Endodermal cell (in vitro differentiated cells): ENCODE measurements at regions not wholly inside any gene's neighbourhood (a gene's known extent, or its start where the extent isn't known, plus 50 kb on each side); places are given as distances from the start of the nearest gene placed in this dataset.
A peak's percentile ranks its signal among the peaks of the same experiment; 100 is the strongest.
"Not testable (repeated sequence)": the region's sequence is repeated elsewhere in the genome, so short reads cannot be mapped to it uniquely, and the experiment has no call there.

Experiments used
- DNase-seq: peaks from one replicate; pipeline ENCODE4 v3.0.0-alpha.2; 2017
- H3K27ac ChIP-seq: 2 replicates; pipeline ENCODE4 v1.5.1; 2013; ENCODE audit warnings: mild to moderate bottlenecking, low read depth, low read length, moderate library complexity
- H3K27me3 ChIP-seq: 2 replicates; pipeline ENCODE4 v1.6.1; 2013; ENCODE audit warnings: mild to moderate bottlenecking, low read length, moderate library complexity; ENCODE audit not compliant: insufficient read depth, control insufficient read depth, poor library complexity, severe bottlenecking
- H3K36me3 ChIP-seq: 2 replicates; pipeline ENCODE4 v1.7.0; 2013; ENCODE audit warnings: mild to moderate bottlenecking, low read length, moderate library complexity; ENCODE audit not compliant: control insufficient read depth, insufficient read depth
- H3K4me1 ChIP-seq: one replicate; pipeline ENCODE4 v1.7.0; 2013; ENCODE audit warnings: low read length; ENCODE audit not compliant: control insufficient read depth, insufficient read depth
- H3K4me3 ChIP-seq: 2 replicates; pipeline ENCODE4 v1.5.1; 2013; ENCODE audit warnings: mild to moderate bottlenecking, low read length, moderate library complexity
- H3K9ac ChIP-seq: 2 replicates; pipeline ENCODE4 v1.6.1; 2013; ENCODE audit warnings: mild to moderate bottlenecking, low read length, moderate library complexity; ENCODE audit not compliant: poor library complexity, severe bottlenecking; ENCODE audit errors: extremely low read depth
- H3K9me3 ChIP-seq: 2 replicates; pipeline ENCODE4 v1.6.1; 2013; ENCODE audit warnings: mild to moderate bottlenecking, low read length, moderate library complexity; ENCODE audit not compliant: control insufficient read depth
- H3K27ac Mint-ChIP-seq: 2 replicates; pipeline ENCODE4 v1.8.0; 2020; ENCODE audit warnings: mixed read lengths
- H3K27me3 Mint-ChIP-seq: 2 replicates; pipeline ENCODE4 v1.8.0; 2021; ENCODE audit warnings: mild to moderate bottlenecking, mixed read lengths; ENCODE audit not compliant: insufficient read depth
- H3K36me3 Mint-ChIP-seq: 2 replicates; pipeline ENCODE4 v1.8.0; 2020; ENCODE audit warnings: low read depth, mixed read lengths
- H3K4me1 Mint-ChIP-seq: 2 replicates; pipeline ENCODE4 v1.8.0; 2020; ENCODE audit warnings: mixed read lengths
- H3K4me3 Mint-ChIP-seq: 2 replicates; pipeline ENCODE4 v1.8.0; 2020; ENCODE audit warnings: mild to moderate bottlenecking, moderate library complexity, mixed read lengths
- H3K9me3 Mint-ChIP-seq: 2 replicates; pipeline ENCODE4 v1.8.0; 2020; ENCODE audit warnings: mild to moderate bottlenecking, mixed read lengths
- WGBS, 2 experiments: methylation state at CpG; one replicate each; pipeline versions ENCODE4 v1.1.5 to v1.1.7; 2013; ENCODE audit warnings: missing lambda C conversion rate in 2 of 2, mixed read lengths in 1 of 2; ENCODE audit not compliant: insufficient coverage in 1 of 2, insufficient read length in 1 of 2; 5-methylcytosine and 5-hydroxymethylcytosine counted together
- TF ChIP-seq, protein P1 (sequence below): fragments of 200-600 bp; sonication (generic); conservative IDR thresholded peaks from 2 replicates; pipeline ENCODE4 v1.5.0; 2021; ENCODE audit warnings: antibody characterized with exemption, mild to moderate bottlenecking

DNA sequence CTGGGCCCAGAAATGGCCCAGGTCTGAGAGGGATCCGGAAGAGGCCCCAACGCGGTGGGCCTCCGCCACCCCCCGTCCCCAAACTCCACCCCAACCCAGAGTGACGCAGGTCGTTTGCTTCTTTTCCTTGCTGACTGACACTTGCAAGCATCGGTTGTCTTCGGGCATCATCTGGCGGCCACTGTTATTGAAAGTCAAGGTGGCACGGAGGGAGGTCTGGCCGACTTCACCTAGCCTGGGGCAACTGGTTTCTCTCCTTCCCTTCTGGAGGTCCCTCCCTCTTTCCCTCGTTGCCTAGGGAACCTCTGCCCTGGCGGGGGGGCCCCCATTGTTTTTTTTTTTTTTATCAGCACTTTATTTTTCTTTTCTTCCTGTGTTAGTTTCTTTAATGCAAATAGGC is 241.8 kb downstream of the ALG10 start:
- Mint-ChIP-seq H3K27ac (no peak overlapping the region), H3K36me3 (peaks cover 23% of the 10 kb centered on the region)
- 78% methylated on average over 14 of the region's 14 CpGs; no CpG with 5 or more reads in 1 of the 2 experiments for WGBS, 2 experiments

DNA sequence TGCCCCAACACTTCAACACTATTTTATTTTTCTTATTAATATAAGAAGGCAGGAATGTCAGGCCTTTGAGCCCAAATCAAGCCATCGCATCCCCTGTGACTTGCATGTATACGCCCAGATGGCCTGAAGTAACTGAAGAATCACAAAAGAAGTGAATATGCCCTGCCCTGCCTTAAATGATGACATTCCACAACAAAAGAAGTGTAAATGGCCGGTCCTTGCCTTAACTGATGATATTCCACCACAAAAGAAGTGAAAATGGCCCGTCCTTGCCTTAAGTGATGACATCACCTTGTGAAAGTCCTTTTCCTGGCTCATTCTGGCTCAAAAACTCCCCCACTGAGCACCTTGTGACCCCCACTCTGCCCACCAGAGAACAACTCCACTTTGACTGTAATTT is 251.4 kb downstream of the ALG10 start:
- not testable (repeated sequence) for H3K4me1 Mint-ChIP-seq, H3K36me3 Mint-ChIP-seq, H3K27ac Mint-ChIP-seq, H3K9me3 Mint-ChIP-seq, H3K4me1 ChIP-seq, H3K4me3 ChIP-seq, H3K9ac ChIP-seq, H3K36me3 ChIP-seq, DNase-seq, H3K27ac ChIP-seq, H3K27me3 ChIP-seq, H3K27me3 Mint-ChIP-seq, H3K4me3 Mint-ChIP-seq
- WGBS, 2 experiments: 59 to 71% methylated on average over 2 to 4 of the region's 4 CpGs
- H3K9me3 ChIP-seq: peaks cover 48% of the 10 kb centered on the region

More for the DNA sequence above, 241.8 kb downstream of the ALG10 start:
- no peak overlapping the region for H3K27ac ChIP-seq
- TF ChIP-seq, protein P1, sequence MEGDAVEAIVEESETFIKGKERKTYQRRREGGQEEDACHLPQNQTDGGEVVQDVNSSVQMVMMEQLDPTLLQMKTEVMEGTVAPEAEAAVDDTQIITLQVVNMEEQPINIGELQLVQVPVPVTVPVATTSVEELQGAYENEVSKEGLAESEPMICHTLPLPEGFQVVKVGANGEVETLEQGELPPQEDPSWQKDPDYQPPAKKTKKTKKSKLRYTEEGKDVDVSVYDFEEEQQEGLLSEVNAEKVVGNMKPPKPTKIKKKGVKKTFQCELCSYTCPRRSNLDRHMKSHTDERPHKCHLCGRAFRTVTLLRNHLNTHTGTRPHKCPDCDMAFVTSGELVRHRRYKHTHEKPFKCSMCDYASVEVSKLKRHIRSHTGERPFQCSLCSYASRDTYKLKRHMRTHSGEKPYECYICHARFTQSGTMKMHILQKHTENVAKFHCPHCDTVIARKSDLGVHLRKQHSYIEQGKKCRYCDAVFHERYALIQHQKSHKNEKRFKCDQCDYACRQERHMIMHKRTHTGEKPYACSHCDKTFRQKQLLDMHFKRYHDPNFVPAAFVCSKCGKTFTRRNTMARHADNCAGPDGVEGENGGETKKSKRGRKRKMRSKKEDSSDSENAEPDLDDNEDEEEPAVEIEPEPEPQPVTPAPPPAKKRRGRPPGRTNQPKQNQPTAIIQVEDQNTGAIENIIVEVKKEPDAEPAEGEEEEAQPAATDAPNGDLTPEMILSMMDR: no peak
- peaks cover 38% of the 10 kb centered on the region for H3K9me3 Mint-ChIP-seq
- peaks cover 48% of the 10 kb centered on the region for H3K9me3 ChIP-seq
- no peak for DNase-seq
- H3K4me3 Mint-ChIP-seq: no peak overlapping the region
- H3K4me1 Mint-ChIP-seq: no peaks in the 10 kb centered on the region
- no peaks in the 10 kb centered on the region for H3K36me3 ChIP-seq
- no peaks in the 10 kb centered on the region for H3K4me1 ChIP-seq
- no peaks in the 10 kb centered on the region for H3K27me3 ChIP-seq
- H3K4me3 ChIP-seq: no peak overlapping the region
- no peak overlapping the region for H3K9ac ChIP-seq
- H3K27me3 Mint-ChIP-seq: peaks cover 4% of the 10 kb centered on the region

DNA sequence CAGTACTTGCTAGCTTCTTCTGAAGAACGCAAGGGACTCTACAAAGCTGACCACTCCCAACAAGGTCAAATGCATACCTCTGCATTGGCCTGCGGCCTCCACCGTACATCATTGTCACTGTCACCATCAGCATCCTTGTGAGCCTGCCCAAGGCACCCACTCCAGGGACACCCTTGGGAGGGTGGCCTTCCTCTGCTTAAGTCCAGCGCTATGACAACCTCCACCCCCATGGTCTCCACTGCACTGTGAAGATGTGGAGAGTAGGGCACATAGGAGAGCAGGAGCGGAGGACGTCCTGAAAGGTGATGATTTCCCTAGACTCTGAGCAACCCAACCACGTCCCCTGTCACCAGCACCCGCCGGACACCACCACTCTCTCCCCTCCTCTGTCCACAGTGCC is 252.8 kb downstream of the ALG10 start:
- Histone ChIP-seq H3K4me1 (no peaks in the 10 kb centered on the region), H3K9ac (no peak overlapping the region), H3K9me3 (peaks cover 62% of the 10 kb centered on the region), H3K36me3 (no peaks in the 10 kb centered on the region), H3K27ac (no peak overlapping the region), H3K27me3 (no peaks in the 10 kb centered on the region), H3K4me3 (peak overlapping the region; percentile 40)
- WGBS, 2 experiments: 86 to 89% methylated on average over 6 to 9 of the region's 9 CpGs
- Mint-ChIP-seq H3K4me3 (no peak overlapping the region), H3K27ac (no peak overlapping the region), H3K36me3 (no peaks in the 10 kb centered on the region), H3K27me3 (no peaks in the 10 kb centered on the region), H3K4me1 (no peaks in the 10 kb centered on the region), H3K9me3 (no peaks in the 10 kb centered on the region)
- DNase-seq: no peak
- TF ChIP-seq, protein P1: no peak

DNA sequence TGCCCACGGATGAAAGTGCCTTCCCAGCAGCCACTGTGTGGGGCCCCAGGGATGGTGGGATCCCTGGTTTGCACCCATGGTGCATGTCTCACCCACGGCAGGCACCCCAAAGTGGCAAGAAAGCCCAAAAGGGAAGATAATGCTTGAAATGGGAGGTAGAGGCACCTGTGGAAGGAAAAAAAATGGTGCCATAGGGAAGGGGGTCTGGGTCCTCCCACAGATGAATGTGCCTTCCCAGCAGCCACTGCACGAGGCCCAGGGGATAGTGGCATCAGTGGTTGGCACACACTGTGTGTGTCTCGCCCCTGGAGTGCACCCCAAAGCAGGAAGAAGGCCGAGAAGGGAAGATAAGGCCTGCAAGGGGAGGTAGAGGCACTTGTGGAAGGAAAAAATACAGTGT is 264.2 kb downstream of the ALG10 start:
- H3K36me3 Mint-ChIP-seq: peaks cover 11% of the 10 kb centered on the region
- Histone ChIP-seq H3K4me1 (no peaks in the 10 kb centered on the region), H3K9ac (no peak overlapping the region), H3K9me3 (peaks cover 68% of the 10 kb centered on the region), H3K4me3 (no peak overlapping the region), H3K27me3 (no peaks in the 10 kb centered on the region), H3K36me3 (no peaks in the 10 kb centered on the region), H3K27ac (no peak overlapping the region)
- no peak overlapping the region for H3K4me3 Mint-ChIP-seq
- H3K9me3 Mint-ChIP-seq: no peaks in the 10 kb centered on the region
- no peak for DNase-seq
- H3K27me3 Mint-ChIP-seq: no peaks in the 10 kb centered on the region
- H3K27ac Mint-ChIP-seq: no peak overlapping the region
- WGBS, 2 experiments: 64 to 69% methylated on average over 1 to 5 of the region's 5 CpGs
- TF ChIP-seq, protein P1: no peak
- H3K4me1 Mint-ChIP-seq: no peaks in the 10 kb centered on the region
